Ovary (tissue), 7 donors: ENCODE measurements at regions not wholly inside any gene's neighbourhood (a gene's known extent, or its start where the extent isn't known, plus 50 kb on each side); places are given as distances from the start of the nearest gene placed in this dataset.
"Not testable (repeated sequence)": the region's sequence is repeated elsewhere in the genome, so short reads cannot be mapped to it uniquely, and the experiment has no call there.

Experiments used
- DNase-seq, 5 donors: peaks; one replicate each; pipeline ENCODE4 v3.0.0-alpha.2; 2019 to 2020
- H3K27ac ChIP-seq, 2 donors: fragments of 200-600 bp; one replicate each; pipeline versions ENCODE4 v1.5.1 to v1.8.0; 2019 to 2022
- H3K27me3 ChIP-seq: fragments of 200-600 bp; one replicate; pipeline ENCODE4 v1.8.0; 2022
- H3K36me3 ChIP-seq: fragments of 200-600 bp; sonication (generic); one replicate; pipeline ENCODE4 v1.5.1; 2019
- H3K4me1 ChIP-seq: one replicate; pipeline ENCODE4 v1.8.1; 2013; ENCODE audit warnings: mild to moderate bottlenecking, moderate library complexity; ENCODE audit not compliant: insufficient read depth
- H3K4me3 ChIP-seq: fragments of 200-600 bp; sonication (generic); one replicate; pipeline ENCODE4 v1.5.1; 2017
- H3K9me3 ChIP-seq, 2 donors: fragments of 200-600 bp in 1 of 2; sonication (generic) in 1 of 2; one replicate each; pipeline versions ENCODE4 v1.5.1 to v1.8.1; 2013 to 2019; ENCODE audit warnings: mild to moderate bottlenecking in 1 of 2, moderate library complexity in 1 of 2
- EP300 ChIP-seq: sonication (generic); formaldehyde crosslinking; IDR thresholded peaks from one replicate; pipeline ENCODE4 v1.6.1; 2017; ENCODE audit warnings: antibody characterized with exemption
- POLR2A ChIP-seq: fragments of 450-650 bp; IDR thresholded peaks from one replicate; pipeline ENCODE4 v1.6.1; 2017; ENCODE audit warnings: antibody characterized with exemption, mild to moderate bottlenecking, moderate library complexity
- WGBS, 3 donors: extraction: QIAGEN DNeasy Blood & Tissue Kit in 1 of 3; methylation state at CpG; one replicate each; pipeline versions ENCODE4 v1.1.5 to v1.1.7; 2013 to 2017; 5-methylcytosine and 5-hydroxymethylcytosine counted together
- intact Hi-C, 4 donors: fragments of 100-400 bp; cut with DNase I; formaldehyde crosslinking; loops; one replicate each; pipeline versions ENCODE4 v1.11.0 to v1.15.1; 2022 to 2023
- TF ChIP-seq, protein P1 (sequence below), 3 donors: fragments of 450-650 bp in 2 of 3; fragments of 200-600 bp in 1 of 3; IDR thresholded peaks; one replicate each; pipeline versions ENCODE4 v1.5.1 to v1.8.0; 2016 to 2022; ENCODE audit warnings: antibody characterized with exemption in 3 of 3, mild to moderate bottlenecking in 1 of 3
- donor health status: DM: no; HTN: no; CAD: no; lungs with moderate emphysema.
- donor health status: DM: no; HTN: no; CAD: no.
- donor health status: Bipolar disorder and iron deficiency.
- donor health status: DM: no; HTN: no; CAD: no.
- donor health status: DM: yes; HTN: yes; CAD: no.

DNA sequence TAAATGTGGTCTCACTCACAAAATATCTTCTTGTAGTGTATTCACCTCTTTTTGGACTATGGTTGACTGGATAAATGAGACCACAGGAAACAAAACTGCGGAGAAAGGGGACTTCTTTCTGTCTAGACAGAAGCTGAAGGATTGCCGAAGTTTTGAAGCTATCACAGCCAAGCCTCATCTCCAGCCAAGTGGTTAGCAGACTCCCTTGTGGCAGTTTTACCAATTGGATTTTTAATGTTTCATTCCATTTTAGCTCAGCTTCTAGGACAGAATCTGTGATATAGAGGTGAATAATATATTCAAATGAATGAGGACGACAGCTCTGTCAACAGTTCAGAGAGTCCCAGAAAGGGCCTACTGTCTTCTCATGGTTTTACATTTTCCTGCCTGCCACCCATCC lies 215.7 kb upstream of the ZNF608 start:
- no peak overlapping the region for H3K27ac ChIP-seq
- no peaks in the 10 kb centered on the region for H3K4me1 ChIP-seq
- no peaks in the 10 kb centered on the region for H3K9me3 ChIP-seq
- H3K27me3 ChIP-seq: no peaks in the 10 kb centered on the region
- H3K36me3 ChIP-seq: no peaks in the 10 kb centered on the region
- TF ChIP-seq EP300 (no peak), POLR2A (no peak)
- TF ChIP-seq, protein P1, sequence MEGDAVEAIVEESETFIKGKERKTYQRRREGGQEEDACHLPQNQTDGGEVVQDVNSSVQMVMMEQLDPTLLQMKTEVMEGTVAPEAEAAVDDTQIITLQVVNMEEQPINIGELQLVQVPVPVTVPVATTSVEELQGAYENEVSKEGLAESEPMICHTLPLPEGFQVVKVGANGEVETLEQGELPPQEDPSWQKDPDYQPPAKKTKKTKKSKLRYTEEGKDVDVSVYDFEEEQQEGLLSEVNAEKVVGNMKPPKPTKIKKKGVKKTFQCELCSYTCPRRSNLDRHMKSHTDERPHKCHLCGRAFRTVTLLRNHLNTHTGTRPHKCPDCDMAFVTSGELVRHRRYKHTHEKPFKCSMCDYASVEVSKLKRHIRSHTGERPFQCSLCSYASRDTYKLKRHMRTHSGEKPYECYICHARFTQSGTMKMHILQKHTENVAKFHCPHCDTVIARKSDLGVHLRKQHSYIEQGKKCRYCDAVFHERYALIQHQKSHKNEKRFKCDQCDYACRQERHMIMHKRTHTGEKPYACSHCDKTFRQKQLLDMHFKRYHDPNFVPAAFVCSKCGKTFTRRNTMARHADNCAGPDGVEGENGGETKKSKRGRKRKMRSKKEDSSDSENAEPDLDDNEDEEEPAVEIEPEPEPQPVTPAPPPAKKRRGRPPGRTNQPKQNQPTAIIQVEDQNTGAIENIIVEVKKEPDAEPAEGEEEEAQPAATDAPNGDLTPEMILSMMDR (IDR thresholded peaks at IDR 0.05): no peak
- intact Hi-C loops: no loop called here
- no peak for DNase-seq
- H3K4me3 ChIP-seq: no peak overlapping the region
- WGBS, 3 donors: 78 to 91% (median 85%) methylated on average over 3 of the region's 3 CpGs

DNA sequence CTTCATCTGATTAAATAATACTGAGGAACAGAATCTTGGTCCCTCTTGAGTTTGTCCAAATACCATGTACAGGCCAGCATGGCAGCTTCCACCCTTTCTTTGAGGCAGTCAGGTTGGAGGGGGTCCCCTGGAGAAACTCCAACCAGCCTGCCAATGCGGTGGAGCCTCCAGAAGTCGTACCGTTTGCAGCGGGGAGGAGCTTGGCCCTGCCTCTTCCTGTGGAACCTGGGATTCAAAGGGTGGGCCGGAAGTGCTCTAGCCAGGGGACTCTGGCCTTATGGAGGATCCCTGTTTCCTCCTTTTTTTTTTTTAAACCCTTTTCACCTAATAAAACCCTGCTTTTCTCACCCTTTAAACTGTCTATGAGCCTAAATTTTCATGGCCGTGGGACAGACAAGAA lies 216.3 kb upstream of the ZNF608 start:
- DNase-seq: no peak
- Histone ChIP-seq H3K36me3 (no peaks in the 10 kb centered on the region), H3K27ac (no peak overlapping the region), H3K27me3 (no peaks in the 10 kb centered on the region), H3K9me3 (no peaks in the 10 kb centered on the region), H3K4me1 (no peaks in the 10 kb centered on the region), H3K4me3 (no peak overlapping the region)
- no peak for TF ChIP-seq POLR2A
- TF ChIP-seq, protein P1 (IDR thresholded peaks at IDR 0.05): no peak
- TF ChIP-seq EP300: no peak
- intact Hi-C loops: no loop called here
- WGBS, 3 donors: 64 to 85% (median 80%) methylated on average over 6 of the region's 6 CpGs

DNA sequence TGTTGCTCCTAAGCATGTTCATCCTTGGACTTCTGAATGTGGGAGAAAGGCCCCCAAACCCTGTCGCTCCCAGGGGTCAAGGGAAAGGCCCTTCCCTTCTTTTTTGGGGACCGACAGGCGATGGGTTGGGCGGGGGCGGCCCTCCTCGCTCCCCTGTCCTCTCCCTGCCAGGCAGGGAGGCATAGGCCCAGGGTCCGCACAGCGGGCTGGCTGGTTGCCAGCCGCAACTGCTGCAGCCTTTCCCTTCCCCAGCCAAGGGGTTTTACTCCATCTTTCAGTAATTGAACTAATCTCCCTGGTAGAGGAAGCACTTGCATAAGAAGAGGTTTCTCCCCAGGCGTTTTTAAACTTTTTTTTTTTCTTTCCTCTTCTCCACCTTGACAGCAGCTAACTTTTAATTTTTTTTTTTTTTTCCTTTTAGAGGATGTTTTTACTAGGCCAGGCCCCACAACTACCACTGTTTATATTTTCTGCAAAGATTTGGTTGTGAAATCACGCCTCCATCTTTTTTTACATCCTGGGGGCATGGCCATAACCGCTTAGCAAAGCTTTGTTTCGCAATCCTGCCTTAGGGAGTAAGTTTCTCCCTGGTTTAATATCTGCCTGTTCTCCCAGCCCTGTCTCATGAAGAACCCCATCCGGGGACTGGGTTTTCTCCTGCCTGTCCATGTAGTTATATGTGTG lies 216.9 kb upstream of the ZNF608 start:
- intact Hi-C loops: no loop called here
- no peak overlapping the region for H3K4me3 ChIP-seq
- no peaks in the 10 kb centered on the region for H3K36me3 ChIP-seq
- no peaks in the 10 kb centered on the region for H3K4me1 ChIP-seq
- WGBS, 3 donors: 64 to 72% (median 68%) methylated on average over 14 of the region's 14 CpGs
- H3K27ac ChIP-seq: no peak overlapping the region
- TF ChIP-seq EP300 (no peak), POLR2A (no peak)
- TF ChIP-seq, protein P1 (IDR thresholded peaks at IDR 0.05): no peak
- H3K9me3 ChIP-seq: no peaks in the 10 kb centered on the region
- H3K27me3 ChIP-seq: no peaks in the 10 kb centered on the region
- DNase-seq: peak in 3 of 5 donors; percentile 32 to 51 (median 36)

DNA sequence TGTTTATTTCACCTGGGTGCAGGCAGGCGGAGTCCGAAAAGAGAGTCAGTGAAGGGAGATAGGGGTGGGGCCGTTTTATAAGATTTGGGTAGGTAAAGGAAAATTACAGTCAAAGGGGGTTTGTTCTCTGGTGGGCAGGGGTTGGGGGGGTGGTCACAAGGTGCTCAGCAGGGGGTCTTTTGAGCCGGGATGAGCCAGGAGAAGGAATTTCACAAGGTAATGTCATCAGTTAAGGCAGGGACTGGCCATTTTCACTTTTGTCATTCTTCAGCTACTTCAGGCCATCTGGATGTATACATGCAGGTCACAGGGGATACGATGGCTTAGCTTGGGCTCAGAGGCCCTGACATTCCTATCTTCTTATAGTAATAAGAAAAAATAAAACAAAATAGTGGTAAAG lies 220.3 kb upstream of the ZNF608 start:
- intact Hi-C loops, H3K36me3 ChIP-seq, DNase-seq, H3K27ac ChIP-seq, H3K4me1 ChIP-seq, H3K4me3 ChIP-seq, H3K9me3 ChIP-seq, H3K27me3 ChIP-seq: not testable (repeated sequence)
- 71 to 81% (median 78%) methylated on average over 5 of the region's 5 CpGs for WGBS, 3 donors

DNA sequence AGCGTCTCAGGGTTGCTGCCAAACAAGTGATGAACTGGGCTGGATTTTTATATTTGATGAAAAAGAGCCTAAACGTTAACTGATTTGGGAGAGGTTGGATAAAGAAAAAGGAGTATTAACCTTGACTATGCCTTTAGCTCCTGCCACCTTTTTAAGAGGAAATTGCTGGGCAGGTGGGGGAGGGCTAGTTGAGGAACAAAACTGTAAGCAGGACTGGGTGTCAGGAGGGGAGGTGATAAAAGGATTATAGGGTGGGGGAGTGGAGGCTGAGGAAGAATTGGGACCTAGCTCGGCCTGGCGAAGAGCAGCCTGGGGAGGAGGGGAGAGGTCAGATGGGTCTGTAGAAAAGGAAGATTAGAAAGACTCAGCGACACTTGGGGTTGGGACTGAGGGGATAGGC lies 223.9 kb upstream of the ZNF608 start:
- WGBS, 3 donors: 76 to 92% (median 87%) methylated on average over 5 of the region's 5 CpGs
- H3K36me3 ChIP-seq, H3K27ac ChIP-seq, H3K4me3 ChIP-seq, H3K9me3 ChIP-seq, H3K4me1 ChIP-seq, DNase-seq, H3K27me3 ChIP-seq, intact Hi-C loops: not testable (repeated sequence)
